ENCODE measurements at regions not wholly inside any gene's neighbourhood (a gene's known extent, or its start where the extent isn't known, plus 50 kb on each side); places are given as distances from the start of the nearest gene placed in this dataset.

DNA sequence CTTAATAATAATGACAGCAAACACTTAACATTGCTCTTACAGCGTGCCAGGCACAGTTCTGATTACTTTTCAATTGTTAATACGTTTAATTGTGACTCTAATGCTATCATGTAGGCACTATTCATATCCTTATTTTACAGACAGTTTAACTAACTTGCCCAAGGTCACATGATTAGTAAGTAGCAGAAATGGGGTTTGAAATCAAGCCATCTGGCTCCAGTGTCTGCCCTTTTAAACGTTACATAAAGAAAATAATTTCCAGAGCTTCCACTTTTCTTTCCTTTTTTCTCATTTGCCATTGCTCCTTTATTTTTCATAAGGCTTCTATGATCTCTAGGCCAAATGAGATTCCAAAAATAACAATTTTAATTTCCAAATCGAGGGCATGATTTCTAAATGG lies 50.6 kb upstream of the IKZF2 start:
- intact Hi-C loops (cut with DNase I), result no loop called here
- ATAC-seq (peak in 1 of 2 donors; percentile 41), DNase-seq (no peak)

DNA sequence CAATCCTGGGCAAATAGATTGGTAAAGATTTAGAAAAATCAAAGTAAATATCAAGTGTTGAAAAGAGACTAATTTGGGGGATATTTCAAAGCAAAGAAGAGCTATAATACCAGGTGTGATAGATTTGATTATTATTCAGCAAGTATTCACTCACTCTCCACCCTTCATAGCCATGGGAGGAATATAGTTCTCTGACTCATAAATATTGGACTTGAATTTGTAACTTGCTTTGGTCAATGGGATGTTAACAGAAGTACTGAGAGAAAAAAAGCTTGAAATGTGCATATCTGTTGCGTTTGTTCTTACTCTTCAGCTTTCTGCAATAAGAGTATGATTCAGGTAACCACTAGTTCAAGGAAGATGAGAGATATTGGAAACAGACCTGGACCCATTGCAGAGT lies 54.5 kb upstream of the IKZF2 start:
- DNase-seq (no peak), ATAC-seq (no peak)
- intact Hi-C loops (cut with DNase I), result no loop called here

DNA sequence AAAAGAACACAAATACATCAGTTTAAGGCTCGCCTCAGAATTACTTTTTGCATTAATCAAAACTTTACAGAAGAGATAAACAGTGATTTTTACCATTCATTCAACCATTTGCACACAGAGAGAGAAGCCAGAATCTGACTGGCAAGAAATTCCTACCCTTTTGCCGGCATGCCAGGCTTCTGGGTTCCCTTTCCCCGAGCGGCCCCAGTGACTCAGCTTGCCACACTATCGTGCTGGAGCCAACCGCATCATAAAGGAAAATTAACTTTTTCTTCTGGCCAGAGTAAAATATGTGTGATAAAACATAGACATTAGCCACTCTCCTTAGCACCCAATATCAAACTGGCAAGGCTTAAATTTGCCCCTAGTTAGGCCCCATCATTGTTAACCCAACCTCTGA lies 61.8 kb upstream of the IKZF2 start:
- DNase-seq (no peak), ATAC-seq (no peak)
- intact Hi-C loops (cut with DNase I), result no loop called here

DNA sequence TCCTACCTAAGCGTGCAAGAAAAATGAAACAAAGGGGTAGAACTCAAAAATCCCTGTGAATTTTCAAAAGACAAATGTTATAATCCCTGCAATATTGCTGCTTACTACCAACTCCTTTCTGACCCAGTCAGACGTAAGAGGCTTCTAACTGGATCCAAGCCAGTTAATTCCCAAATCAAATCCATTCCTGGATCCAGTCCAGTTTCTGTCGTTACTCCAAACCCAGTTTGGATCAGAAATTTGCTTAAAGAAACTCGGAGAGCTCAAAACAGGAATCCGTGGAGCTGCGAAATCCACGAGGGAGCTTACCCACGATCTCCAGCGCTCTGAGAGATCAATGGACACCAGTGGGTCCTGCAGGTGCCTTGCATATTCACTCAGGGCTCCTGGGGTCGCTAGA lies 62.8 kb upstream of the IKZF2 start:
- DNase-seq (no peak), ATAC-seq (no peak)
- intact Hi-C loops (cut with DNase I), result no loop called here

DNA sequence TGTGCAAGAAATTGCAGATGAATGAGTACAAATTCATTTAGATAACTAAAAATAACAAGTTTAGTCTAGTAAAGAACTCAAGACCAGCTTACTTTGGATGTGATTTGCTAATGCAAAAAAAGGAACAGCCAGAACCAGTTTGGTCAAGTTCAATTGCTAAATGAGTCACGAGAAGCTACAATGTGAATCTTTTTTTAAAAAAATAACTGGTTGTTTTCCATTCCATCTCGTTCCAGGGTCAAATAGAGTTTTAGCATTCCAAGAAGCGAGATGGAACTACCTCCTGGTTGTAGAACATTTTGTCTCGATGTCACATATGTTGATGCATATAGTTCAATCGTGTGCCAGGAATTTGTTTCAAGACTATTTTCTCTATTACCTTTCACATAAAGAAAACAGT lies 65.0 kb upstream of the IKZF2 start:
- ATAC-seq (no peak), DNase-seq (no peak)
- intact Hi-C loops (cut with DNase I), result no loop called here

DNA sequence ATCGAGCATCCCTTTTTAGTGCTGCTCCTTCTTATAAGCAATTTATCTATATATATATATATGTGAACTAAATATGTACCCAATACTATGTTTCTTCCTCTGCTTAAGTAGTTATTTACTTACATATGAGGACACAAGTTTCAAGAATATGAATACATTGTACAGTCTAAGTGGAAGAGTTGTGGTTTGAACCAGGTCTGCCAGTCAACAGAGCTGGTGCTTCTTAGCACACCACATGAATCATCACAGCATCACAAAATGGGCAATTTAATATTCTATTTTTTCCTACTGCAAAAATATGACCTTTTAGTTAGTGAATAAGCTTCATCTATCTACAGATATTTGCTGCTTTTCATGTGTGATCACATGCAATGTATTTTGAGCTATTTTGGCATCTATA lies 64.4 kb upstream of the SPAG16 start:
- ATAC-seq (no peak), DNase-seq (no peak)
- intact Hi-C loops (cut with DNase I), result no loop called here

DNA sequence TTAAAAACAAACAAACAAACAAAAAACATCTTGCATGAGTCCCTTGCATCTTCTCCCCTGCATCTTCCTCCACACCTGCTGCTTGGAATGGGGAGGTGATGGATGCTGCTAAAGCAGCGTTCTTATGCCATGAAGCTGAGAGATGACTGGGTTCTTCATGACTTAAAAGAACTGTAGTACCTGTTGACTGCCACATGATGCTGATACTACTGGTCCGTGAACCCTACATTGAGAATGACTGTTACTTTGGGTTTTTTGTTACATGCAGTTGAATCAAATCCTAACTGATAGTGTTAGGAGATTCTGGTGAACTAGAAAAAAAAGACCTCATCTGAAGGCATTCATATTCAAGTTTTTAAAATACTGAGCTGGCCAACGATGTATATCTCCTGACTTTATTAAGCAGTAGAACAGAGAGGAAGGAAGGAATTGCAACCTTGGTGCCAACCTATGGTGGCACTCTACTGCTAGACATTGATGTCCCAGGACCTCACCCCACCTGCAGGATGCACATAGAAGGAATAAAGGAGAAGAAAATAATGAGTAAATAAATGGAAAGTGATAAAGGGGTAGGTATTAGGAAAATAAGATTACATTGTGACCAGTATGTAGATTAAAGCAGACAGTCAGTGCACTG lies 63.2 kb upstream of the SPAG16 start:
- ATAC-seq (no peak), DNase-seq (no peak)
- intact Hi-C loops (cut with DNase I), result no loop called here

DNA sequence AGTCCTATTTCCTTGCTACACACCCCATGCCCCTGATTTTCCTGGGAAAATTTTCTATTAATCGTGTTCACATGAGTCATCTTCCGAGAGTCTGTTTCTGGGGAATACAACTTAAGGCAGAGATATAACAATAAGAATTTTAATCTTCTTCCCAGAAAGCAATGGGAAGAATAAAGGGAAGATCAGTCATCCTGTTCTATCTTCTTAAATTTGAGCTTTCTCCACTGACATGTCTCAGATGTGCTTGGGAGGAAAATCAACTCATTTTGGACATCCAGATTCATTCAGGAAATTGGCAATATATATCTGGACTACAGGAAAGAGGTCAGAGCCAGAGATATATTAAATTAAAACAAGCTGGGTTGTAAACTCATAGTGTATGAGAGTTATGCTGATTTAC lies 62.3 kb upstream of the SPAG16 start:
- no peak for DNase-seq
- intact Hi-C loops (cut with DNase I), result no loop called here
- no peak for ATAC-seq

DNA sequence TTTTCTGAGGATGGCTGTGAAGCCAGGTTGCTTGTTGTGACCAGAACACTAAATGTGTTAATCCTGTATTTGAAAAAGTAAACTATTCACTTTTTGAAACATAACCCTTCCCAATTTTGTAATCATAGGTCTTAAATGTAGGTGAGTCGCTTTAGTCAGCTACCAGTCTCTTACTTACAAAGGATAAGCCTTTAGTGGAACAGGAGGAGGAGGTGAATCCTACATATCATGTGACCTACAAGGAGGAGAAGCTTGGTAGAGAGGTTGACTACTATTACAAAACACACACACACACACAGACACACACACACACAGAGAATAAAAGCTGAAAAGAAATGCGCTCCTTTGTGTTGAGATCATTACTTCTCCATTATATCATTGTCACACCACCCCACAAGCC lies 59.9 kb upstream of the SPAG16 start:
- ATAC-seq (no peak), DNase-seq (no peak)
- intact Hi-C loops (cut with DNase I), result no loop called here

DNA sequence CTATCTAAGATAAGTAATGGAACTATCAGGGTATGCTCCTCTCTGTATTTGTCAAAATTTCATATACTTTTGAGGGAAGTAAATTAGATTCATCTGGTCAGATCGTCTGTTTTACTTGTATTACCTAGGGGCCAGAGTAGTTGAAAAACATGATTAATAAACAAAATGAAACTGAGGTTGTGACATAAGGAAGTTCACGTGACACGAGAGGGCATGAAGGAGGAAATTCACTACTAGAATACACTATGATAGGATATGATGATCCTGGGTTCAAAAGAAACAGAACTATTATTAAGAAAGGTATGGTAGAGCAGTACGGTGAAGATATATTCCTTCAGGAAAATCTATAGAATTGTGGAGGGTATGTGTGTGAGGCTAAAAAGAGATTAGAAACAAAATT lies 58.4 kb upstream of the SPAG16 start:
- intact Hi-C loops (cut with DNase I), result no loop called here
- ATAC-seq (no peak), DNase-seq (no peak)

DNA sequence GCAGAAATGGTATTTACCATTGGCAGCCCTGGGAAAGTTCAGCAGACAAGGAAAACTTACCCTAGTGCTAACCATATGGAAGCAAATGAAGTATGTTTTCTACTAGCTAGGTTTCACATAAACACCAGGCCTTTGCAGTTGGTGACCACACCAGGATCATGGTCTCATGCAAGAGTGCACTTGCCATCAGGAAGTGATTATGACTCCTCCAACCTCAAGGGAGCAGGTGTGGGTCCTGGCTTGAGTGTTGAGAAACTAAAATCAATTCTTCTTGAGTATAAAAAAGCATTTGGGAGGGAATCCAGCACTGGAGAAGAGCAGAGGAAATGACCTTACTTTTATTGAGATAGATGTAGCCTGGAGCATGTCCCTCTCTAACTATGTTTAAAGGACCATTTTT lies 56.8 kb upstream of the SPAG16 start:
- intact Hi-C loops (cut with DNase I), result no loop called here
- ATAC-seq, result no peak
- DNase-seq, result no peak

DNA sequence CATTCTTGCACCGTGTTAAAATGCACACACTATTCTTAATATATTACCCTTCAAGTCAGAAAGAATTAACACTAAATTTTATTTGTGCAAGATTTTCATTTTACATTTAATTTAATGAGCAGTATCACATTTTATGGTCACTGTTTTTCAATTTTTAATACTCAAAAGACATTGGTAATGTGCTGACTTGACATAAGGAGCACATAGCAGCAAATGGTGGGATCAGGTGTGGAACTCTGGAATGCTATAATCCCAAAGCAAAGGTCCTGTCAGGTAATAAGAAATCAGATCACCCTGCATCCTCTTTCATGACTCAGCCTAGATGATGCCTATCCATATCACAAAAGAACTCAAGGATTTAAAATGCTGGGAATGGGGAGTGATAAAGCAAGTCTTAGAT lies 55.6 kb upstream of the SPAG16 start:
- no peak for ATAC-seq
- intact Hi-C loops (cut with DNase I), result no loop called here
- DNase-seq, result no peak

DNA sequence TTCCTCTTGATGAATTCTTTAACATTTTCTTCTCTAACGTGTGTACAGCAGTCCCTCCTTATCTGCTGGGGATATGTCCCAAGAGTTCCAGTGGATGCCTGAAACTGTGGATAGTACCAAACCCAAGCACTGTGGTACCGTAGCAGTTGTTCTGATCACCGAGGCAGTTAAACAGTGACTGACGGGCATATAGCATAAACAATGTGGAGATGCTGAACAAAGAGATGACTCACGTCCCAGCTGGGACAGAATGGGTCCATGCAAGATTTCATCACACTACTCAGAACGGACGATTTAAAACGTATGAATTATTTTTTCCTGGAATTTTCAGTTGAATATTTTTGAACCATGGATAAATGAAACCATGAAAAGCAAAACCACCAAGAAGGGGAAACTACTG lies 54.5 kb upstream of the SPAG16 start:
- DNase-seq, result no peak
- ATAC-seq, result no peak
- intact Hi-C loops (cut with DNase I), result no loop called here

DNA sequence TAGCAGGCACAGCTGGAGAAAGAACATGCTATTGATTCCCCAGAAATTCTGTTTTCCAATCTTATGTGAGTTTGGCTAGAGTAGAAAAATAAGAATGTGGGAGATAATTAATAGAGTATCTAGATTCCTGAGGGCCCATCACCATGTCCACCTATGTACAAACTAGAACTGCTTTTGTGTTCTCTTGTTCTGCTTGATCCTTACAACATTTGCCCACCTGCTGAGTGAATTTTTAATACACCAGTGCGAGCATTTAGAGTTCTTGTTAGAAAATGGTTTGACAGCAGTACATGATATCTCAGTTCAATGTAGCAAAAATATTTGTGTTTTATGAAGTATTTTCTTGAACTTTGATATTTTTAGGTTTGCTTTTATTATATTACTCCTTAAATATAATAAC lies 52.3 kb upstream of the SPAG16 start:
- DNase-seq (no peak), ATAC-seq (no peak)
- intact Hi-C loops (cut with DNase I), result no loop called here

DNA sequence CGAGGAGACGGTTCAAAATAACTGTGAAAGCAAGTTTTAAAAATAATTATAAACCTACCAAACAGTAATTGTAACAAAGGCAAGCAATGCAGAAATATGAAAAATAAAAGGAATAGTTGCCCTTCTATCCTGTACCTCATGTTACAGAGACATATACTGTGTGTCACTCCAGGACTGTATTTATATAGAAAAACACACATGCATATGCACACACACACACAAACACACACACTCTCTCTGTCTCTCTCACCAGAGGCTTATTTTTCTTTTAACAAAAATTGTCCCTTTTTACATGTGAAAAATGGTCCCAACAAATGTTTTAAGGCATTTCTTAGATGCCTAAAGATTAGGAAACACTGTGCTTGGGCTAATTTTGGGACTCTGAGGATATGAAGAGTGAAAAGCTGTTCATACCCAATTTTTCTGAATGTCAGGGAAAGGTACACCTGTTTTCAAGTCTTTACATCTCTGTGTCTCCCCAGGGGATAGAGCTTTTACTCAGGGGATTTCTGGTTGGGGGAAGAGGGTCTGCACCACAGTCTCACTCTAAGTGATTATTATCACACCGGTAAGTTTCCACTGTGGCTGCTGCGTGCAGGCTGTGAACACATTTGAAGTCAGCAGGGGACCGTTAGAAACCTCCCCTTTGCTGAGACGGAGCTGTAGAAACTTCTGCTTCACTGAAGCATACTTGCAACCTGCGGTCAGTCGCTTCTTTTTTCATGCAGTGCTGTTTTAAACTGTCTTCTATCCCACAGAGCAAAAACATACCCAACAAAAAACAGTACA lies 51.4 kb upstream of the SPAG16 start:
- intact Hi-C loops (cut with DNase I), result no loop called here
- no peak for DNase-seq
- ATAC-seq, result no peak

DNA sequence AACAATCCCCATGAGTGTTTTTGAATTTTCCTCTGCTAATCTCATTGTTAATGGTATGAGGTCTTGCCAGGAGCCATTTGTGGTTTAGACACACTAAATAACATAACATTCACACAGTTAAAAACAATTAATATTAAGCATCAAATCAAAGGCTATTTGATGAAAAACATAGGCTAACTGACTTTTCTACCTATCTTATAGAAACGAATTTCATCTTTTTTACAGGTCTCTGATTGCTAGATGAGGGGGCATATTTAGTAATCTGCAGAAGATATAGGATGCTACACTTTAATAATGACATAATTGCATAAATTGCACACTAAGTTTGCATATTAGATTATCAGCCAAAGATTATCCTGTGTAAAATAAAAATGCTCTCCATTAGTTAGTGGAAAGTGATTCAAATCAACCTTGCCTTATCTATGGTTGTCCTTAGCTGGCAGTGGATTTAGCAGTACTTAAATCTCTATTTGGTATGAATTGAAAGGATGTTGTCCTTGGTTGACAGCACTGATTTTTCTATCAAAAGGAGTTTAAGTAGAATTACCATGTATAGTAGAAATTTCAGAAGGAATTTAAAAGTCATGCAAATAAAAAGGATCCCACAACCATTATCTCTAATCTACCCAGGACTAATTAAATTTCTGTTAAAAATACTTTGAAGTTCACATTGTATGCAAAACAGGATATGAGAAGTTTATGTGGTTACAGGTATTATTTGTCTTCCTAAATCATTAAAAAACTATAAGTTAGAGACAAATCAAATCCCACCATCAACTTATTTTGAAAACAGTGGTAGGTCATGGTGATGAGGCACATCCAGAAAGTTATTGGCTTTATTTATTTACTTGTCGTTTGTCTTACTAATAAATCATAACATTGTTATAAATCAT lies 50.6 kb upstream of the SPAG16 start:
- DNase-seq (no peak), ATAC-seq (no peak)
- intact Hi-C loops (cut with DNase I), result no loop called here
